ENCODE measurements at regions not wholly inside any gene's neighbourhood (a gene's known extent, or its start where the extent isn't known, plus 50 kb on each side); places are given as distances from the start of the nearest gene placed in this dataset.

DNA sequence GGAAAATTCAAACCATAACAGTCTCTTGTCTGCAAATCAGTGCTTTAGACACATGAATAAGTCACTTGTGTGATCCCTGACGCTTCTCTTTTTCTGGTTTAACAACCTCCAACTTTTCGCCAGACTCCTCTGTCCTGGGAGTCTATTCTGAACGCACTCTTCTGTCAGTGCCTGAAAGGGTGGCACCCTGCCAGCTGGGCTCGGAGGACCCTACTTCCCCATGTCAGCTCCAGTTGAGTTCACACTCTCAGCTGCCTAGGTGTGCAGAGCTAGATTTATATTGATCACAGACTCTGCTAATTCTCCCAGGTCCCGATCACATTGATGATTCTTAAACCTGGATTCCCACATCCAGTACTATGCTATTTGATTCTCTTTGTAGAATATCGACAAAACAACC is 649.1 kb downstream of the BNC2 start:
- TF ChIP-seq, protein P1, sequence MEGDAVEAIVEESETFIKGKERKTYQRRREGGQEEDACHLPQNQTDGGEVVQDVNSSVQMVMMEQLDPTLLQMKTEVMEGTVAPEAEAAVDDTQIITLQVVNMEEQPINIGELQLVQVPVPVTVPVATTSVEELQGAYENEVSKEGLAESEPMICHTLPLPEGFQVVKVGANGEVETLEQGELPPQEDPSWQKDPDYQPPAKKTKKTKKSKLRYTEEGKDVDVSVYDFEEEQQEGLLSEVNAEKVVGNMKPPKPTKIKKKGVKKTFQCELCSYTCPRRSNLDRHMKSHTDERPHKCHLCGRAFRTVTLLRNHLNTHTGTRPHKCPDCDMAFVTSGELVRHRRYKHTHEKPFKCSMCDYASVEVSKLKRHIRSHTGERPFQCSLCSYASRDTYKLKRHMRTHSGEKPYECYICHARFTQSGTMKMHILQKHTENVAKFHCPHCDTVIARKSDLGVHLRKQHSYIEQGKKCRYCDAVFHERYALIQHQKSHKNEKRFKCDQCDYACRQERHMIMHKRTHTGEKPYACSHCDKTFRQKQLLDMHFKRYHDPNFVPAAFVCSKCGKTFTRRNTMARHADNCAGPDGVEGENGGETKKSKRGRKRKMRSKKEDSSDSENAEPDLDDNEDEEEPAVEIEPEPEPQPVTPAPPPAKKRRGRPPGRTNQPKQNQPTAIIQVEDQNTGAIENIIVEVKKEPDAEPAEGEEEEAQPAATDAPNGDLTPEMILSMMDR (IDR thresholded peaks at IDR 0.05; ENCODE audit: low read length) = no peak
- no peak for TF ChIP-seq EZH2 (IDR thresholded peaks at IDR 0.05; ENCODE audit: borderline replicate concordance, low read length)

Data from OCI-LY1 (cell line).